ENCODE measurements at regions not wholly inside any gene's neighbourhood (a gene's known extent, or its start where the extent isn't known, plus 50 kb on each side); places are given as distances from the start of the nearest gene placed in this dataset.

DNA sequence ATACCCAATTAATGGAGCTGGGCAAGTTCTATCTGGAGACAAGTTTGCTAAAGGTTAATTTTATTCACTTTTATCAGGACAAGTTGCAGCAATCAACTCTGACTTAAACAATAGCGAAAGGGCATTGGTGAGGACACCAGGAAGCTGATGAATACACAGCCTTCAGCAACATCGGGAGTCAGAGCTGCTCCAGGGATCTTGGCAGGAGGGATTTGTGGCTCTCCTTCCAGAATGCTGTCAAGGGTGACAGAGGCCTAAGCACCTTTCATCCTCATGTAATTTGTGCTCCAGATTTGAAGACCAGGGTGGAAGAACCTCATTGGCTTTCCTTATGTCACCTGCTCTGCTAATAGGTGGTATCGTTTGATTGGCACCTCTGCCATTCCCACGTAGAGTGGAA, 485.6 kb downstream of the NPIPA7 start:
- TF ChIP-seq POLR2A (IDR thresholded peaks at IDR 0.05): no peak
- TF ChIP-seq, protein P1, sequence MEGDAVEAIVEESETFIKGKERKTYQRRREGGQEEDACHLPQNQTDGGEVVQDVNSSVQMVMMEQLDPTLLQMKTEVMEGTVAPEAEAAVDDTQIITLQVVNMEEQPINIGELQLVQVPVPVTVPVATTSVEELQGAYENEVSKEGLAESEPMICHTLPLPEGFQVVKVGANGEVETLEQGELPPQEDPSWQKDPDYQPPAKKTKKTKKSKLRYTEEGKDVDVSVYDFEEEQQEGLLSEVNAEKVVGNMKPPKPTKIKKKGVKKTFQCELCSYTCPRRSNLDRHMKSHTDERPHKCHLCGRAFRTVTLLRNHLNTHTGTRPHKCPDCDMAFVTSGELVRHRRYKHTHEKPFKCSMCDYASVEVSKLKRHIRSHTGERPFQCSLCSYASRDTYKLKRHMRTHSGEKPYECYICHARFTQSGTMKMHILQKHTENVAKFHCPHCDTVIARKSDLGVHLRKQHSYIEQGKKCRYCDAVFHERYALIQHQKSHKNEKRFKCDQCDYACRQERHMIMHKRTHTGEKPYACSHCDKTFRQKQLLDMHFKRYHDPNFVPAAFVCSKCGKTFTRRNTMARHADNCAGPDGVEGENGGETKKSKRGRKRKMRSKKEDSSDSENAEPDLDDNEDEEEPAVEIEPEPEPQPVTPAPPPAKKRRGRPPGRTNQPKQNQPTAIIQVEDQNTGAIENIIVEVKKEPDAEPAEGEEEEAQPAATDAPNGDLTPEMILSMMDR (IDR thresholded peaks at IDR 0.05): no peak

Measured in testis (tissue), 2 donors.